ENCODE measurements at regions not wholly inside any gene's neighbourhood (a gene's known extent, or its start where the extent isn't known, plus 50 kb on each side); places are given as distances from the start of the nearest gene placed in this dataset.

DNA sequence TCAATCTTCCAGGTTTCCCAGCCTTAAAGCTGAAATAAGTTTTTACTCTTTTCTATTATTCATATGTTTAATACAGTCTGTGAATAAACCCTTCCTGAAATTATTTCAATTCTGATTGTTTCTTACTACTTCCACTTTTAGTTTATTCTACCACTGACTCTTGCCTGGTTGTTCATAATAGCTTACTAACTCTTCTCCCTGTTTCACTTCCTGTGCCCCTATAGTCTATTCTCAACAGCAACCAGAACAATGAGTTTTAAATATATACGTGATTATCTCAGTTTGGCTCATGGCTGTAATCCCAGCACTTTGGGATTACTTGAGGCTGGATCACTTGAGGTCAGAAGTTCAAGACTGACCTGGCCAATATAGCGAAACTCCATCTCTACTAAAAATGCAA lies 408.0 kb upstream of the SPOCK3 start:
- Mint-ChIP-seq H3K36me3 (no peaks in the 10 kb centered on the region), H3K4me1 (peaks cover 2% of the 10 kb centered on the region; the same call in 1 of the 2 replicates), H3K4me3 (no peak overlapping the region), H3K27me3 (ENCODE audit: low read depth) (no peaks in the 10 kb centered on the region), H3K27ac (no peak overlapping the region), H3K9me3 (no peaks in the 10 kb centered on the region)
- ChIA-PET CTCF (no interaction called here), POLR2A (no interaction called here)
- TF ChIP-seq TEAD1 (CRISPR knock-in tag; IDR thresholded peaks at IDR 0.05) = no peak
- TF ChIP-seq, protein P1, sequence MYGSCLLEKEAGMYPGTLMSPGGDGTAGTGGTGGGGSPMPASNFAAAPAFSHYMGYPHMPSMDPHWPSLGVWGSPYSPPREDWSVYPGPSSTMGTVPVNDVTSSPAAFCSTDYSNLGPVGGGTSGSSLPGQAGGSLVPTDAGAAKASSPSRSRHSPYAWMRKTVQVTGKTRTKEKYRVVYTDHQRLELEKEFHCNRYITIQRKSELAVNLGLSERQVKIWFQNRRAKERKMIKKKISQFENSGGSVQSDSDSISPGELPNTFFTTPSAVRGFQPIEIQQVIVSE (CRISPR knock-in tag; IDR thresholded peaks at IDR 0.05; ENCODE audit: borderline replicate concordance) = no peak
- no peak for TF ChIP-seq JAZF1 (CRISPR knock-in tag; IDR thresholded peaks at IDR 0.05)
- no peak for TF ChIP-seq ATF1 (CRISPR knock-in tag; IDR thresholded peaks at IDR 0.05)
- TF ChIP-seq, protein P2, sequence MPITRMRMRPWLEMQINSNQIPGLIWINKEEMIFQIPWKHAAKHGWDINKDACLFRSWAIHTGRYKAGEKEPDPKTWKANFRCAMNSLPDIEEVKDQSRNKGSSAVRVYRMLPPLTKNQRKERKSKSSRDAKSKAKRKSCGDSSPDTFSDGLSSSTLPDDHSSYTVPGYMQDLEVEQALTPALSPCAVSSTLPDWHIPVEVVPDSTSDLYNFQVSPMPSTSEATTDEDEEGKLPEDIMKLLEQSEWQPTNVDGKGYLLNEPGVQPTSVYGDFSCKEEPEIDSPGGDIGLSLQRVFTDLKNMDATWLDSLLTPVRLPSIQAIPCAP (CRISPR knock-in tag; IDR thresholded peaks at IDR 0.05) = no peak
- no peak for TF ChIP-seq GRHL2 (CRISPR knock-in tag; IDR thresholded peaks at IDR 0.05; ENCODE audit: insufficient replicate concordance, severe bottlenecking)
- TF ChIP-seq, protein P3, sequence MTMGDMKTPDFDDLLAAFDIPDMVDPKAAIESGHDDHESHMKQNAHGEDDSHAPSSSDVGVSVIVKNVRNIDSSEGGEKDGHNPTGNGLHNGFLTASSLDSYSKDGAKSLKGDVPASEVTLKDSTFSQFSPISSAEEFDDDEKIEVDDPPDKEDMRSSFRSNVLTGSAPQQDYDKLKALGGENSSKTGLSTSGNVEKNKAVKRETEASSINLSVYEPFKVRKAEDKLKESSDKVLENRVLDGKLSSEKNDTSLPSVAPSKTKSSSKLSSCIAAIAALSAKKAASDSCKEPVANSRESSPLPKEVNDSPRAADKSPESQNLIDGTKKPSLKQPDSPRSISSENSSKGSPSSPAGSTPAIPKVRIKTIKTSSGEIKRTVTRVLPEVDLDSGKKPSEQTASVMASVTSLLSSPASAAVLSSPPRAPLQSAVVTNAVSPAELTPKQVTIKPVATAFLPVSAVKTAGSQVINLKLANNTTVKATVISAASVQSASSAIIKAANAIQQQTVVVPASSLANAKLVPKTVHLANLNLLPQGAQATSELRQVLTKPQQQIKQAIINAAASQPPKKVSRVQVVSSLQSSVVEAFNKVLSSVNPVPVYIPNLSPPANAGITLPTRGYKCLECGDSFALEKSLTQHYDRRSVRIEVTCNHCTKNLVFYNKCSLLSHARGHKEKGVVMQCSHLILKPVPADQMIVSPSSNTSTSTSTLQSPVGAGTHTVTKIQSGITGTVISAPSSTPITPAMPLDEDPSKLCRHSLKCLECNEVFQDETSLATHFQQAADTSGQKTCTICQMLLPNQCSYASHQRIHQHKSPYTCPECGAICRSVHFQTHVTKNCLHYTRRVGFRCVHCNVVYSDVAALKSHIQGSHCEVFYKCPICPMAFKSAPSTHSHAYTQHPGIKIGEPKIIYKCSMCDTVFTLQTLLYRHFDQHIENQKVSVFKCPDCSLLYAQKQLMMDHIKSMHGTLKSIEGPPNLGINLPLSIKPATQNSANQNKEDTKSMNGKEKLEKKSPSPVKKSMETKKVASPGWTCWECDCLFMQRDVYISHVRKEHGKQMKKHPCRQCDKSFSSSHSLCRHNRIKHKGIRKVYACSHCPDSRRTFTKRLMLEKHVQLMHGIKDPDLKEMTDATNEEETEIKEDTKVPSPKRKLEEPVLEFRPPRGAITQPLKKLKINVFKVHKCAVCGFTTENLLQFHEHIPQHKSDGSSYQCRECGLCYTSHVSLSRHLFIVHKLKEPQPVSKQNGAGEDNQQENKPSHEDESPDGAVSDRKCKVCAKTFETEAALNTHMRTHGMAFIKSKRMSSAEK (CRISPR knock-in tag; IDR thresholded peaks at IDR 0.05; ENCODE audit: borderline replicate concordance) = no peak
- no peak for TF ChIP-seq ELF4 (CRISPR knock-in tag; IDR thresholded peaks at IDR 0.05; ENCODE audit: low read depth)
- TF ChIP-seq, protein P4, sequence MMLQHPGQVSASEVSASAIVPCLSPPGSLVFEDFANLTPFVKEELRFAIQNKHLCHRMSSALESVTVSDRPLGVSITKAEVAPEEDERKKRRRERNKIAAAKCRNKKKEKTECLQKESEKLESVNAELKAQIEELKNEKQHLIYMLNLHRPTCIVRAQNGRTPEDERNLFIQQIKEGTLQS (CRISPR knock-in tag; conservative IDR thresholded peaks at IDR 0.05) = no peak
- DNase-seq (ENCODE audit: low spot score) (no peak), ATAC-seq (no peak)

DNA sequence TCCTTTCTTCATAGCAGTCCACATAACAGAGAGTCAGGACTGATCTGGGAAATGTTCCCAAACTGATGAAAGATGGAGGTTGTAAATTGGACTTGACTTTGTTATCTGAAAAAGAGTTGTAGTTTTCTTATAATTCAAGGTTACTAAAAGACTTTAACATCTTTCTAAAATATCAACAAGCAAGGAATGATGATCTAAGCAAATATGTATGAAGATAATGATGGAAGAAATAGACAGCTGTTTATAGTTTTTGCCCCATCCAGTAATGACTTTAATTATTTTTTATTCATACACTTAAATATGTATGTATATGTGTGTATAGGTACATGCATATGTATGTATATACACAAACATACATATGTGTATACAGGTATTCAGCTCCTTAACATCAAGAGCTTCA lies 411.1 kb upstream of the SPOCK3 start:
- no peak for ATAC-seq
- H3K27me3 Mint-ChIP-seq (ENCODE audit: low read depth) = no peaks in the 10 kb centered on the region
- peaks cover 6% of the 10 kb centered on the region; the same call in 1 of the 2 replicates for H3K4me1 Mint-ChIP-seq
- H3K27ac Mint-ChIP-seq = no peak overlapping the region
- no peak overlapping the region for H3K4me3 Mint-ChIP-seq
- H3K9me3 Mint-ChIP-seq = no peaks in the 10 kb centered on the region
- no peak for TF ChIP-seq ZNF317 (CRISPR knock-in tag; IDR thresholded peaks at IDR 0.05; ENCODE audit: borderline replicate concordance, low read depth)
- no peak for TF ChIP-seq FOXJ3 (CRISPR knock-in tag; IDR thresholded peaks at IDR 0.05; ENCODE audit: borderline replicate concordance)
- TF ChIP-seq PRRX2 (CRISPR knock-in tag; IDR thresholded peaks at IDR 0.05) = no peak
- TF ChIP-seq, protein P5, sequence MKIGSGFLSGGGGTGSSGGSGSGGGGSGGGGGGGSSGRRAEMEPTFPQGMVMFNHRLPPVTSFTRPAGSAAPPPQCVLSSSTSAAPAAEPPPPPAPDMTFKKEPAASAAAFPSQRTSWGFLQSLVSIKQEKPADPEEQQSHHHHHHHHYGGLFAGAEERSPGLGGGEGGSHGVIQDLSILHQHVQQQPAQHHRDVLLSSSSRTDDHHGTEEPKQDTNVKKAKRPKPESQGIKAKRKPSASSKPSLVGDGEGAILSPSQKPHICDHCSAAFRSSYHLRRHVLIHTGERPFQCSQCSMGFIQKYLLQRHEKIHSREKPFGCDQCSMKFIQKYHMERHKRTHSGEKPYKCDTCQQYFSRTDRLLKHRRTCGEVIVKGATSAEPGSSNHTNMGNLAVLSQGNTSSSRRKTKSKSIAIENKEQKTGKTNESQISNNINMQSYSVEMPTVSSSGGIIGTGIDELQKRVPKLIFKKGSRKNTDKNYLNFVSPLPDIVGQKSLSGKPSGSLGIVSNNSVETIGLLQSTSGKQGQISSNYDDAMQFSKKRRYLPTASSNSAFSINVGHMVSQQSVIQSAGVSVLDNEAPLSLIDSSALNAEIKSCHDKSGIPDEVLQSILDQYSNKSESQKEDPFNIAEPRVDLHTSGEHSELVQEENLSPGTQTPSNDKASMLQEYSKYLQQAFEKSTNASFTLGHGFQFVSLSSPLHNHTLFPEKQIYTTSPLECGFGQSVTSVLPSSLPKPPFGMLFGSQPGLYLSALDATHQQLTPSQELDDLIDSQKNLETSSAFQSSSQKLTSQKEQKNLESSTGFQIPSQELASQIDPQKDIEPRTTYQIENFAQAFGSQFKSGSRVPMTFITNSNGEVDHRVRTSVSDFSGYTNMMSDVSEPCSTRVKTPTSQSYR (CRISPR knock-in tag; IDR thresholded peaks at IDR 0.05) = no peak
- no peak for TF ChIP-seq ZNF396 (CRISPR knock-in tag; IDR thresholded peaks at IDR 0.05; ENCODE audit: borderline replicate concordance)
- TF ChIP-seq, protein P6, sequence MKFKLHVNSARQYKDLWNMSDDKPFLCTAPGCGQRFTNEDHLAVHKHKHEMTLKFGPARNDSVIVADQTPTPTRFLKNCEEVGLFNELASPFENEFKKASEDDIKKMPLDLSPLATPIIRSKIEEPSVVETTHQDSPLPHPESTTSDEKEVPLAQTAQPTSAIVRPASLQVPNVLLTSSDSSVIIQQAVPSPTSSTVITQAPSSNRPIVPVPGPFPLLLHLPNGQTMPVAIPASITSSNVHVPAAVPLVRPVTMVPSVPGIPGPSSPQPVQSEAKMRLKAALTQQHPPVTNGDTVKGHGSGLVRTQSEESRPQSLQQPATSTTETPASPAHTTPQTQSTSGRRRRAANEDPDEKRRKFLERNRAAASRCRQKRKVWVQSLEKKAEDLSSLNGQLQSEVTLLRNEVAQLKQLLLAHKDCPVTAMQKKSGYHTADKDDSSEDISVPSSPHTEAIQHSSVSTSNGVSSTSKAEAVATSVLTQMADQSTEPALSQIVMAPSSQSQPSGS (CRISPR knock-in tag; IDR thresholded peaks at IDR 0.05; ENCODE audit: borderline replicate concordance, low read depth) = no peak
- no peak for TF ChIP-seq NR1H2 (CRISPR knock-in tag; IDR thresholded peaks at IDR 0.05)
- TF ChIP-seq MXD4 (CRISPR knock-in tag; IDR thresholded peaks at IDR 0.05; ENCODE audit: borderline replicate concordance) = no peak
- TF ChIP-seq, protein P7, sequence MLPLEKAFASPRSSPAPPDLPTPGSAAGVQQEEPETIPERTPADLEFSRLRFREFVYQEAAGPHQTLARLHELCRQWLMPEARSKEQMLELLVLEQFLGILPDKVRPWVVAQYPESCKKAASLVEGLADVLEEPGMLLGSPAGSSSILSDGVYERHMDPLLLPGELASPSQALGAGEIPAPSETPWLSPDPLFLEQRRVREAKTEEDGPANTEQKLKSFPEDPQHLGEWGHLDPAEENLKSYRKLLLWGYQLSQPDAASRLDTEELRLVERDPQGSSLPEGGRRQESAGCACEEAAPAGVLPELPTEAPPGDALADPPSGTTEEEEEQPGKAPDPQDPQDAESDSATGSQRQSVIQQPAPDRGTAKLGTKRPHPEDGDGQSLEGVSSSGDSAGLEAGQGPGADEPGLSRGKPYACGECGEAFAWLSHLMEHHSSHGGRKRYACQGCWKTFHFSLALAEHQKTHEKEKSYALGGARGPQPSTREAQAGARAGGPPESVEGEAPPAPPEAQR (CRISPR knock-in tag; IDR thresholded peaks at IDR 0.05) = no peak
- POLR2A ChIA-PET = no interaction called here
- no peak for DNase-seq (ENCODE audit: low spot score)
- CTCF ChIA-PET = no interaction called here
- H3K36me3 Mint-ChIP-seq = no peaks in the 10 kb centered on the region
